Kidney epithelial cell (primary cell): ENCODE measurements at regions not wholly inside any gene's neighbourhood (a gene's known extent, or its start where the extent isn't known, plus 50 kb on each side); places are given as distances from the start of the nearest gene placed in this dataset.

ENCODE experiments used
- DNase-seq: peaks from one replicate; pipeline ENCODE4 v3.0.0-alpha.2; 2010; ENCODE audit warnings: low read depth
- H3K27me3 ChIP-seq: 2 replicates; pipeline ENCODE4 v1.6.0; 2011; ENCODE audit warnings: low read length; ENCODE audit not compliant: control insufficient read depth, insufficient read depth
- H3K36me3 ChIP-seq: 2 replicates; pipeline ENCODE4 v1.5.1; 2011; ENCODE audit warnings: low read length; ENCODE audit not compliant: control insufficient read depth, insufficient read depth
- H3K4me3 ChIP-seq: 2 replicates; pipeline ENCODE4 v1.5.1; 2011; ENCODE audit warnings: low read depth, mild to moderate bottlenecking, control low read depth, low read length
- TF ChIP-seq, protein P1 (sequence below): IDR thresholded peaks from 2 replicates; pipeline ENCODE4 v1.5.1; 2011; ENCODE audit warnings: mild to moderate bottlenecking, moderate library complexity, low read length, control low read depth, inconsistent platforms; ENCODE audit not compliant: insufficient read depth, poor library complexity, severe bottlenecking

DNA sequence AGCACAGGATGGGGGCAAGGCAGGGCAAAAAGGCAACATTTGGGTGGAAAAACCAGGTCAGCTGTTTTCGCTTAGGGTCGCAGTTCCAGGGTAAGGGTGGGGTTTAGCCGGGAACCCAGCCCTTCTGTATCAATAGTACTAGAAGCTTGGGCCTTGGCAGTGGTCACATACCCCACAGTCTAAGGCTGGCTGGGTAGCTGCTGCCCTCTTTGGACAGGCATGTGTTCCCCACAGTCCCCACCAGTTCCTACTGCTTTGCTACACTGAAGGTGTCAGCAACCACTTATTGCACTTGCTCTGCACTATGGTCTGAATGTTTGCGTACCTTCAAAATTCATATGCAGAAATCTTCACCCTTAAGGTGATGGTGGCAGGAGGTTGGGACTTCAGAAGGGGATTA is 349.8 kb downstream of the LTN1 start:
- TF ChIP-seq, protein P1, sequence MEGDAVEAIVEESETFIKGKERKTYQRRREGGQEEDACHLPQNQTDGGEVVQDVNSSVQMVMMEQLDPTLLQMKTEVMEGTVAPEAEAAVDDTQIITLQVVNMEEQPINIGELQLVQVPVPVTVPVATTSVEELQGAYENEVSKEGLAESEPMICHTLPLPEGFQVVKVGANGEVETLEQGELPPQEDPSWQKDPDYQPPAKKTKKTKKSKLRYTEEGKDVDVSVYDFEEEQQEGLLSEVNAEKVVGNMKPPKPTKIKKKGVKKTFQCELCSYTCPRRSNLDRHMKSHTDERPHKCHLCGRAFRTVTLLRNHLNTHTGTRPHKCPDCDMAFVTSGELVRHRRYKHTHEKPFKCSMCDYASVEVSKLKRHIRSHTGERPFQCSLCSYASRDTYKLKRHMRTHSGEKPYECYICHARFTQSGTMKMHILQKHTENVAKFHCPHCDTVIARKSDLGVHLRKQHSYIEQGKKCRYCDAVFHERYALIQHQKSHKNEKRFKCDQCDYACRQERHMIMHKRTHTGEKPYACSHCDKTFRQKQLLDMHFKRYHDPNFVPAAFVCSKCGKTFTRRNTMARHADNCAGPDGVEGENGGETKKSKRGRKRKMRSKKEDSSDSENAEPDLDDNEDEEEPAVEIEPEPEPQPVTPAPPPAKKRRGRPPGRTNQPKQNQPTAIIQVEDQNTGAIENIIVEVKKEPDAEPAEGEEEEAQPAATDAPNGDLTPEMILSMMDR: no peak
- H3K36me3 ChIP-seq: no peaks in the 10 kb centered on the region
- no peaks in the 10 kb centered on the region for H3K27me3 ChIP-seq
- no peak overlapping the region for H3K4me3 ChIP-seq
- no peak for DNase-seq

DNA sequence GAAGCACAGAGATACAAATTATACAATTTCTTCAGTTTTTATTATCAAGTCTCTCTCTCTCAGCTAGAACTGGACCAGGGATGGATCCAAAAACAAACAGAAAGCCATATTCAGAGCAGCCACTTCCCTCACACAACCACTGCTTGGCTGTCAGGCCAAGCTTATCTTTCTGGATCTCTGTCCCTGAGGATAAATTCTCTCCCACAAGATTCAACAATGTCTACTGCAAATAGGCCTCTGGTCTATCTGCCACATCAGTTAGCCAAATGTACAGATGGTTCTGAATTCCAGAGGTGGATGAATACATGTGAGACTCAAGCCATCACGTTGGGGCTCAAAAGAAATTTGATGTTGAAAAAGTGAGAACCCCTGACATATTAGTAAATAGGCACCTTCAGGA is 350.9 kb downstream of the LTN1 start:
- H3K27me3 ChIP-seq: no peaks in the 10 kb centered on the region
- no peak overlapping the region for H3K4me3 ChIP-seq
- DNase-seq: no peak
- TF ChIP-seq, protein P1: no peak
- no peaks in the 10 kb centered on the region for H3K36me3 ChIP-seq

DNA sequence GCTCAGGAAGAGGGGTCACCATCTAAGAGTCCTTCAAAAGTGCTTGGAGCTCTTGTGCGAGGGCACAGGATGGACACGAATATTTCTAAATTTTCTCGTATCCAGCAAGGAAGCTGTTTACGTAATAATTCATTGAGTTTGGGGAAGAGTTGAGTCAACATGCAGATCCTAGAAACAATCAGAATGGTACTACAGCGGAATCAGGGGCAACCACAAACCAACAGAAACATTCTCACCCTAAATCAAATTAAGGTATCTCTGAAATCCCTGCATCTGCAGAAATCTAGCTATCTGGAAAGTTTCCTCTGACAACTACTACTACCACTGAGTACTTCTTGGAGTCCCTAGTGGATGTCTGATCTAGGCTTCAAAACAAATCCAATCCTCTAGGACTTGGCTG is 352.4 kb downstream of the LTN1 start:
- no peaks in the 10 kb centered on the region for H3K27me3 ChIP-seq
- no peak overlapping the region for H3K4me3 ChIP-seq
- no peak for DNase-seq
- TF ChIP-seq, protein P1: no peak
- H3K36me3 ChIP-seq: no peaks in the 10 kb centered on the region

DNA sequence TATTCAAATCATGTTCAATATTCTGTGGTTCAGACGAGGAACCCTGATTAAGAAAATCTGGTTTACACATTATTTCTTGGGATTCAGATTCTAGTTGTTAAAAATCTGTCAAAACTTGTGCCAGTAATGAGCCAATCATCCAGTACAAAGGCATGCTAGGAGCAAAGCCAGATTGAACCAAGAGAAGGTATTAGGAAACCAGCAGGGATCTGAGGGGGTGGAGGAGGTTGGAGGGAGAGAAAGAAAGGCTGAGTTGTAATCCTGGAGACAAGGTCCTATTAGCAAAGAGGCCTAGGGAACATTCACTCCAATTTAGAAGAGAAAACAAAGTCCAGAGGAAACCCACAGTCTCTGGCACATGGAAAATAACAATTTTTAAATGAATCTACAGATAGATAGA is 352.9 kb downstream of the LTN1 start:
- TF ChIP-seq, protein P1: no peak
- DNase-seq: no peak
- Histone ChIP-seq H3K27me3 (no peaks in the 10 kb centered on the region), H3K4me3 (no peak overlapping the region), H3K36me3 (no peaks in the 10 kb centered on the region)

DNA sequence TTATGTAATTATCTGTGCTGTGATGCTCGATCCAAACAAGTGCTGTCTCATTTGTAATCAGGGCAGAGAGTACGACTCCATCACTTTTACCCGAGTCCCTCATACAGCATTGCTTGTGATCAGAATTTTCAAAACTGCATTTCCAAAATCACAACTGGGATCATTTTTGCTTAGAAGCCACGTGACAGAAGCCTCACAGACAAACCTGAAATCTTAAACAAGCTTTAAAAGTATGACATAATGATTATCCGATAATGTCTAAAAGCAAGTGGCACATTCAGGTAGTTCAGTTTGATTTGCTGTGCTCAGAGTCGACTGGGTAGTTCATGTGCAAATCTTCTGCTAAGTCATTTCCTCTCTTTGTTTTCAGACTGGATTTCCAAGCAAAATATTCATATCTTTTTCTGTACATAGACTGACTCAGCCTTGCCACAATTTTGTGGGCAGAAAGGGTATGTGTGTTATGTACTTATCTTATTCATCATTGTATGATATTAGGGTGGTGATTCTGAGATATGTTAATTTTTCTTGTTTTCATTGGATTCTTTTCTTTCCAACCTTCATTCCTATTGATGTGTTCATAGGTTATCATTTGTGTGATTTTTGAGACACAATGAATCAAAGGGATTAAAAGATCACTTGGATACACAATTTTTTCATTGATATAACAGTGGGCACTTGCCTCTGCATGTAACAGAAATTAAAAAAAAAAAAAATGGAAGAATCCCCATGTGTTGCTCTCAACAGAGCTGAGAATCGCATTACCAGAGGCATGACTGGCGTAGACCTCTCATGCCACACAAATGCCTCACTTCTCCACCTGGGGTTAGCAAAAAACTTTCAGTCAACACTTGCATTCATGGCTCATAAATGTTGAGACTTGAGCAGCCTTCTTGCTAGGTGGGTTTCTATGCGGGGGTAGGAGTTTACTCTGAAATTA is 355.7 kb downstream of the LTN1 start:
- Histone ChIP-seq H3K36me3 (no peaks in the 10 kb centered on the region), H3K27me3 (no peaks in the 10 kb centered on the region), H3K4me3 (no peak overlapping the region)
- DNase-seq: peak; percentile 48
- TF ChIP-seq, protein P1: no peak

DNA sequence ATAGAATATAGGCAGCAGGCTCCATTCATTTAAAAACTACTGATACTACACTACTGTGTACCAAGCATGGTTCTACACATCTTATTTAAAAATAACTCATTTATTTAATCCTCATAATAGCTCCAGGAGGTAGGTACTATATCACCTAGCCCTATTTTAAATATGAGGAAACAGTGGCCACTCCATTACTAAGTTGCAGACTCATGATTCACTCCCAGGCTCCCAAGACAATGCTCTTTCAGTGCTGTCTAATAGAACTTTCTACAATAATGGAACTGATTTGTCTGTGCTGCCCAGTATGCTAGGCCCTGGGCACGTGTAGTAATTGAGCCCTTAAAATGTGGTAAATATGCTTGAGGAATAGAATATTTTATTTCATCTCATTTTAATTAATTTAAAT is 357.1 kb downstream of the LTN1 start:
- no peaks in the 10 kb centered on the region for H3K36me3 ChIP-seq
- TF ChIP-seq, protein P1: no peak
- H3K27me3 ChIP-seq: no peaks in the 10 kb centered on the region
- no peak overlapping the region for H3K4me3 ChIP-seq
- DNase-seq: no peak
